ENCODE measurements at regions not wholly inside any gene's neighbourhood (a gene's known extent, or its start where the extent isn't known, plus 50 kb on each side); places are given as distances from the start of the nearest gene placed in this dataset.

GRCh38 chr13:67855741-67856238, 625.7 kb upstream of the PCDH9 start (continued):
- TF ChIP-seq ZNF8 (CRISPR knock-in tag; IDR thresholded peaks at IDR 0.05), result no peak
- peak; percentile 45; the same call in 1 of the 2 replicates for TF ChIP-seq ZC3H10 (CRISPR knock-in tag; IDR thresholded peaks at IDR 0.05)

GRCh38 chr13:67854990-67855389, 624.9 kb upstream of the PCDH9 start:
- ATAC-seq, result no peak
- TF ChIP-seq PATZ1 (CRISPR knock-in tag; IDR thresholded peaks at IDR 0.05; ENCODE audit: borderline replicate concordance) (no peak), TSHZ2 (CRISPR knock-in tag; IDR thresholded peaks at IDR 0.05) (no peak), OSR1 (CRISPR knock-in tag; IDR thresholded peaks at IDR 0.05) (no peak), CSRNP3 (CRISPR knock-in tag; IDR thresholded peaks at IDR 0.05) (no peak), TCF4 (CRISPR knock-in tag; IDR thresholded peaks at IDR 0.05; ENCODE audit: borderline replicate concordance) (no peak), ZC3H10 (CRISPR knock-in tag; IDR thresholded peaks at IDR 0.05) (no peak), ARNTL (CRISPR knock-in tag; IDR thresholded peaks at IDR 0.05; ENCODE audit: borderline replicate concordance, low read depth) (no peak)

- ATAC-seq, result no peak
Observed at GRCh38 chr13:67844574-67844973, 614.4 kb upstream of the PCDH9 start.

GRCh38 chr13:67841071-67841470, 610.9 kb upstream of the PCDH9 start:
- TF ChIP-seq ZNF565 (CRISPR knock-in tag; conservative IDR thresholded peaks at IDR 0.05; ENCODE audit: low read depth) (no peak), ESRRG (CRISPR knock-in tag; IDR thresholded peaks at IDR 0.05) (no peak), CSRNP3 (CRISPR knock-in tag; IDR thresholded peaks at IDR 0.05) (no peak), OSR1 (CRISPR knock-in tag; IDR thresholded peaks at IDR 0.05) (no peak), ZNF8 (CRISPR knock-in tag; IDR thresholded peaks at IDR 0.05) (no peak), PPARA (CRISPR knock-in tag; IDR thresholded peaks at IDR 0.05; ENCODE audit: borderline replicate concordance) (no peak), ZC3H10 (CRISPR knock-in tag; IDR thresholded peaks at IDR 0.05) (no peak), BACH2 (CRISPR knock-in tag; IDR thresholded peaks at IDR 0.05; ENCODE audit: borderline replicate concordance) (no peak), RARB (CRISPR knock-in tag; IDR thresholded peaks at IDR 0.05) (no peak)
- ATAC-seq, result no peak

More at GRCh38 chr13:67844574-67844973, 614.4 kb upstream of the PCDH9 start:
- TF ChIP-seq SNAI2 (CRISPR knock-in tag; IDR thresholded peaks at IDR 0.05) (no peak), ZC3H10 (CRISPR knock-in tag; IDR thresholded peaks at IDR 0.05) (no peak), CSDC2 (CRISPR knock-in tag; IDR thresholded peaks at IDR 0.05) (no peak), TOX (CRISPR knock-in tag; IDR thresholded peaks at IDR 0.05; ENCODE audit: borderline replicate concordance) (no peak), GLIS3 (CRISPR knock-in tag; IDR thresholded peaks at IDR 0.05) (no peak), PPARA (CRISPR knock-in tag; IDR thresholded peaks at IDR 0.05; ENCODE audit: borderline replicate concordance) (no peak), BACH2 (CRISPR knock-in tag; IDR thresholded peaks at IDR 0.05; ENCODE audit: borderline replicate concordance) (no peak), RARB (CRISPR knock-in tag; IDR thresholded peaks at IDR 0.05) (no peak), OSR1 (CRISPR knock-in tag; IDR thresholded peaks at IDR 0.05) (no peak)

- no peak for ATAC-seq
- TF ChIP-seq CREB5 (CRISPR knock-in tag; IDR thresholded peaks at IDR 0.05; ENCODE audit: low read depth) (no peak), RARB (CRISPR knock-in tag; IDR thresholded peaks at IDR 0.05) (no peak), PATZ1 (CRISPR knock-in tag; IDR thresholded peaks at IDR 0.05; ENCODE audit: borderline replicate concordance) (no peak), CSDC2 (CRISPR knock-in tag; IDR thresholded peaks at IDR 0.05) (no peak), TCF4 (CRISPR knock-in tag; IDR thresholded peaks at IDR 0.05; ENCODE audit: borderline replicate concordance) (no peak), ZNF8 (CRISPR knock-in tag; IDR thresholded peaks at IDR 0.05) (no peak), TSHZ2 (CRISPR knock-in tag; IDR thresholded peaks at IDR 0.05) (no peak), ZC3H10 (CRISPR knock-in tag; IDR thresholded peaks at IDR 0.05) (no peak), GLIS3 (CRISPR knock-in tag; IDR thresholded peaks at IDR 0.05) (no peak)
Observed at GRCh38 chr13:67833564-67833963, 603.4 kb upstream of the PCDH9 start.
